Thymus (tissue), 11 donors: ENCODE measurements at regions not wholly inside any gene's neighbourhood (a gene's known extent, or its start where the extent isn't known, plus 50 kb on each side); places are given as distances from the start of the nearest gene placed in this dataset.

Source experiments
- DNase-seq, 9 donors: peaks; one replicate each; pipeline ENCODE4 v3.0.0-alpha.2; 2013; ENCODE audit warnings: low spot score in 9 of 9, low read depth in 6 of 9, missing footprints in 1 of 9
- H3K27ac ChIP-seq, 2 donors: one replicate each; pipeline ENCODE4 v1.5.1; 2013; ENCODE audit warnings: control low read depth in 1 of 2, low read depth in 1 of 2, low read length in 1 of 2, mild to moderate bottlenecking in 1 of 2, moderate library complexity in 1 of 2
- H3K27me3 ChIP-seq, 2 donors: one replicate each; pipeline ENCODE4 v1.5.1; 2013; ENCODE audit warnings: low read length in 1 of 2; ENCODE audit not compliant: control insufficient read depth in 2 of 2, insufficient read depth in 1 of 2
- H3K36me3 ChIP-seq, 2 donors: one replicate each; pipeline ENCODE4 v1.5.1; 2013; ENCODE audit warnings: low read length in 1 of 2, mild to moderate bottlenecking in 1 of 2, moderate library complexity in 1 of 2; ENCODE audit not compliant: control insufficient read depth in 2 of 2, insufficient read depth in 2 of 2
- H3K4me1 ChIP-seq, 2 donors: one replicate each; pipeline ENCODE4 v1.5.1; 2013; ENCODE audit warnings: low read length in 2 of 2; ENCODE audit not compliant: control insufficient read depth in 2 of 2, insufficient read depth in 2 of 2
- H3K4me3 ChIP-seq, 2 donors: one replicate each; pipeline ENCODE4 v1.5.1; 2013; ENCODE audit warnings: low read length in 2 of 2, control low read depth in 1 of 2, mild to moderate bottlenecking in 1 of 2
- H3K9me3 ChIP-seq, 2 donors: one replicate each; pipeline ENCODE4 v1.5.1; 2013; ENCODE audit warnings: low read length in 1 of 2, mild to moderate bottlenecking in 1 of 2; ENCODE audit not compliant: control insufficient read depth in 2 of 2, insufficient read depth in 1 of 2
- WGBS: extraction: QIAGEN DNeasy Blood & Tissue Kit; methylation state at CpG from one replicate; pipeline ENCODE4 v1.1.7; 2013; 5-methylcytosine and 5-hydroxymethylcytosine counted together
- donor health status: healthy.

- 88% methylated on average over 6 of the region's 6 CpGs for WGBS
- H3K4me1 ChIP-seq = no peaks in the 10 kb centered on the region
- H3K27me3 ChIP-seq = no peaks in the 10 kb centered on the region
- no peak for DNase-seq
- H3K27ac ChIP-seq = no peak overlapping the region
- H3K36me3 ChIP-seq = no peaks in the 10 kb centered on the region
- H3K4me3 ChIP-seq = no peak overlapping the region
- H3K9me3 ChIP-seq = no peaks in the 10 kb centered on the region
These were observed 172.3 kb upstream of the ATXN7L3B start for GRCh38 chr12:74365178-74365964.

GRCh38 chr12:74370608-74371216 is 166.9 kb upstream of the ATXN7L3B start:
- no peaks in the 10 kb centered on the region for H3K36me3 ChIP-seq
- no peak overlapping the region for H3K4me3 ChIP-seq
- H3K27me3 ChIP-seq = no peaks in the 10 kb centered on the region
- H3K9me3 ChIP-seq = no peaks in the 10 kb centered on the region
- DNase-seq = no peak
- 82% methylated on average over 2 of the region's 2 CpGs for WGBS
- no peaks in the 10 kb centered on the region for H3K4me1 ChIP-seq
- no peak overlapping the region for H3K27ac ChIP-seq

GRCh38 chr12:74379114-74379513 is 158.5 kb upstream of the ATXN7L3B start:
- DNase-seq = no peak
- Histone ChIP-seq H3K27ac (no peak overlapping the region), H3K9me3 (no peaks in the 10 kb centered on the region), H3K4me1 (no peaks in the 10 kb centered on the region), H3K36me3 (no peaks in the 10 kb centered on the region), H3K4me3 (no peak overlapping the region), H3K27me3 (no peaks in the 10 kb centered on the region)
- WGBS = 89% methylated on average over 5 of the region's 5 CpGs

GRCh38 chr12:74381958-74382357 is 155.7 kb upstream of the ATXN7L3B start:
- H3K36me3 ChIP-seq = no peaks in the 10 kb centered on the region
- no peak for DNase-seq
- H3K27ac ChIP-seq = no peak overlapping the region
- no peaks in the 10 kb centered on the region for H3K4me1 ChIP-seq
- WGBS = 91% methylated on average over 2 of the region's 2 CpGs
- no peaks in the 10 kb centered on the region for H3K27me3 ChIP-seq
- no peaks in the 10 kb centered on the region for H3K9me3 ChIP-seq
- H3K4me3 ChIP-seq = no peak overlapping the region

- Histone ChIP-seq H3K9me3 (no peaks in the 10 kb centered on the region), H3K36me3 (no peaks in the 10 kb centered on the region), H3K27me3 (no peaks in the 10 kb centered on the region), H3K4me3 (no peak overlapping the region), H3K4me1 (no peaks in the 10 kb centered on the region), H3K27ac (no peak overlapping the region)
- DNase-seq = no peak
These were observed 154.7 kb upstream of the ATXN7L3B start for GRCh38 chr12:74382983-74383382.

GRCh38 chr12:74391283-74391682 is 146.4 kb upstream of the ATXN7L3B start:
- H3K4me1 ChIP-seq = no peaks in the 10 kb centered on the region
- H3K36me3 ChIP-seq = no peaks in the 10 kb centered on the region
- 95% methylated on average over 7 of the region's 7 CpGs for WGBS
- H3K27ac ChIP-seq = no peak overlapping the region
- H3K9me3 ChIP-seq = no peaks in the 10 kb centered on the region
- H3K4me3 ChIP-seq = no peak overlapping the region
- no peaks in the 10 kb centered on the region for H3K27me3 ChIP-seq
- no peak for DNase-seq

- Histone ChIP-seq H3K27ac (no peak overlapping the region), H3K4me3 (no peak overlapping the region), H3K36me3 (no peaks in the 10 kb centered on the region), H3K27me3 (no peaks in the 10 kb centered on the region), H3K4me1 (no peaks in the 10 kb centered on the region), H3K9me3 (no peaks in the 10 kb centered on the region)
- no peak for DNase-seq
- WGBS = 91% methylated on average over 4 of the region's 4 CpGs
These were observed 144.4 kb upstream of the ATXN7L3B start for GRCh38 chr12:74393272-74393671.

GRCh38 chr12:74394647-74395046 is 143.0 kb upstream of the ATXN7L3B start:
- 91% methylated on average over 1 of the region's 1 CpG for WGBS
- no peak overlapping the region for H3K27ac ChIP-seq
- no peaks in the 10 kb centered on the region for H3K36me3 ChIP-seq
- H3K4me3 ChIP-seq = no peak overlapping the region
- no peaks in the 10 kb centered on the region for H3K27me3 ChIP-seq
- H3K9me3 ChIP-seq = no peaks in the 10 kb centered on the region
- no peak for DNase-seq
- H3K4me1 ChIP-seq = no peaks in the 10 kb centered on the region

GRCh38 chr12:74401035-74401434 is 136.6 kb upstream of the ATXN7L3B start:
- Histone ChIP-seq H3K27ac (no peak overlapping the region), H3K36me3 (no peaks in the 10 kb centered on the region), H3K9me3 (no peaks in the 10 kb centered on the region), H3K4me1 (no peaks in the 10 kb centered on the region), H3K4me3 (no peak overlapping the region), H3K27me3 (no peaks in the 10 kb centered on the region)
- no peak for DNase-seq
- 95% methylated on average over 2 of the region's 2 CpGs for WGBS
